ENCODE measurements at regions not wholly inside any gene's neighbourhood (a gene's known extent, or its start where the extent isn't known, plus 50 kb on each side); places are given as distances from the start of the nearest gene placed in this dataset.

DNA sequence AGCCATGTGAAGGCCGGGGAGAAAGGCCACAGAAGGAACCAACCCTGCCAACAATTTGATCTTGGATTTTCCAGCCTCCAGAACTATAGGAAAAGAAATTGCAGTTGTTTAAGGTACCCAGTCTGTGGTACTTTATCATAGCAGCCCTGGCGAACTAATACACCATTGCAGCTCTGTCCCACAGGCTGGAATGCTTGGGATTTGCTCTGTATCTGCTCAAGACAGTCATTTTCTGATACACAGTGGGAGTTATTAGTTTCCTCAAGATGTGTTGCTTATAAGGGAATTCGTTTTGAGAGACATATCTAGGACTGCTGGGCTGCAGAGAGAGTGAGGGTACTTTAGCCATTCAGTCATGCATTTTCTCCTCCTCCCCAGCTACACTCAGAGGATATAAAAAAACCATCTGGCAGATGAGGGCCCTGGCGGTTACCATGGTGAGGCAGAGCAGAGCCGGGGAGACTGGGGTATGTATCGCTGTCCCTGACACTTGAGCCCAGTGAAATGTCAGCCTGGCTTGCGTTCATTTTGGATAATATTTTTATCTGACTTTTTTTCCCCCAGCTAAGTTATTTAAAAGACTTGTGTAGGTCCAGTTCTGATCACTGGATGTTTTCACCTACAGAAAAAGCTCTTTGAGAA lies 104.6 kb downstream of the DIRAS3 start:
- Mint-ChIP-seq H3K9me3 (peaks cover 0 to 7% (median 4%) of the 10 kb centered on the region in 7 donors), H3K36me3 (no peaks in the 10 kb centered on the region), H3K27ac (no peak overlapping the region), H3K4me1 (no peaks in the 10 kb centered on the region), H3K4me3 (no peak overlapping the region), H3K27me3 (ENCODE audit: low read depth in 3 of 3) (peaks cover 0 to 2% (median 0%) of the 10 kb centered on the region in 3 donors)
- Histone ChIP-seq H3K4me2 (replicated peaks; ENCODE audit: extremely low read depth, low read length, poor library complexity, severe bottlenecking) (no peak overlapping the region), H3K4me1 (ENCODE audit: control insufficient read depth in 1 of 2, insufficient read depth in 2 of 2, low read length in 2 of 2) (no peaks in the 10 kb centered on the region), H2AFZ (ENCODE audit: insufficient read depth, low read depth, low read length, poor library complexity, severe bottlenecking) (no peak overlapping the region), H4K20me1 (ENCODE audit: insufficient read depth, low read length) (no peaks in the 10 kb centered on the region), H3K9ac (ENCODE audit: insufficient read depth, low read length, poor library complexity, severe bottlenecking) (no peak overlapping the region), H3K27me3 (ENCODE audit: control insufficient read depth in 2 of 2, insufficient read depth in 2 of 2, low read length in 2 of 2) (no peaks in the 10 kb centered on the region), H3K4me3 (replicated peaks in 1 of 3; ENCODE audit: low read depth in 2 of 3, low read length in 3 of 3) (no peak overlapping the region), H3K27ac (ENCODE audit: low read depth in 1 of 2, low read length in 2 of 2) (no peak overlapping the region), H3K79me2 (ENCODE audit: insufficient read depth, low read length) (no peaks in the 10 kb centered on the region), H3K36me3 (replicated peaks in 1 of 2; ENCODE audit: control insufficient read depth in 1 of 2, insufficient read depth in 2 of 2, low read length in 2 of 2) (no peaks in the 10 kb centered on the region), H3K9me3 (replicated peaks in 1 of 2; ENCODE audit: control insufficient read depth in 1 of 2, insufficient read depth in 1 of 2, low read length in 2 of 2) (no peaks in the 10 kb centered on the region)
- DNase-seq = no peak
- intact Hi-C loops (cut with micrococcal nuclease) = no loop called here
- WGBS (ENCODE audit: insufficient coverage) = 100% methylated on average over 2 of the region's 7 CpGs
- TF ChIP-seq, protein P1, sequence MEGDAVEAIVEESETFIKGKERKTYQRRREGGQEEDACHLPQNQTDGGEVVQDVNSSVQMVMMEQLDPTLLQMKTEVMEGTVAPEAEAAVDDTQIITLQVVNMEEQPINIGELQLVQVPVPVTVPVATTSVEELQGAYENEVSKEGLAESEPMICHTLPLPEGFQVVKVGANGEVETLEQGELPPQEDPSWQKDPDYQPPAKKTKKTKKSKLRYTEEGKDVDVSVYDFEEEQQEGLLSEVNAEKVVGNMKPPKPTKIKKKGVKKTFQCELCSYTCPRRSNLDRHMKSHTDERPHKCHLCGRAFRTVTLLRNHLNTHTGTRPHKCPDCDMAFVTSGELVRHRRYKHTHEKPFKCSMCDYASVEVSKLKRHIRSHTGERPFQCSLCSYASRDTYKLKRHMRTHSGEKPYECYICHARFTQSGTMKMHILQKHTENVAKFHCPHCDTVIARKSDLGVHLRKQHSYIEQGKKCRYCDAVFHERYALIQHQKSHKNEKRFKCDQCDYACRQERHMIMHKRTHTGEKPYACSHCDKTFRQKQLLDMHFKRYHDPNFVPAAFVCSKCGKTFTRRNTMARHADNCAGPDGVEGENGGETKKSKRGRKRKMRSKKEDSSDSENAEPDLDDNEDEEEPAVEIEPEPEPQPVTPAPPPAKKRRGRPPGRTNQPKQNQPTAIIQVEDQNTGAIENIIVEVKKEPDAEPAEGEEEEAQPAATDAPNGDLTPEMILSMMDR (IDR thresholded peaks at IDR 0.05) = no peak

DNA sequence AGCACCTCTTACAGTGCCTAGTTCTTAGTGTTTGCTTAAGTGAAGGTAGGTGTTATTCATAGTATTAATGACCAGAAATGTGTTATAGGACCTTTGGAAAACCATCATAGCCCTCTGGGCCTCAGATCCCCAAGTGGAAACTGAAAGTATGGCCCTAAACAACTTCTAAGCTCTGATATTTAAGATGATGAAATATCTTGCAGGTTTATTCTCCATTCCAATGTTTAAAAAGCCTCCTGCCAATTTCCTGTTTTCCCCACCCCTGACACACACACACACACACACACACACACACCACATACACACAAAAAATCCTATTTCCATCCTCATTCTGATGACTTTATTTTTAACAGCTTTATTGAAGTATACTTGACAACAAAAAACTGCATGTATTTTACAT lies 108.2 kb downstream of the DIRAS3 start:
- Histone ChIP-seq H3K27me3 (ENCODE audit: control insufficient read depth in 2 of 2, insufficient read depth in 2 of 2, low read length in 2 of 2) (no peaks in the 10 kb centered on the region), H2AFZ (ENCODE audit: insufficient read depth, low read depth, low read length, poor library complexity, severe bottlenecking) (no peak overlapping the region), H4K20me1 (ENCODE audit: insufficient read depth, low read length) (no peaks in the 10 kb centered on the region), H3K4me3 (replicated peaks in 1 of 3; ENCODE audit: low read depth in 2 of 3, low read length in 3 of 3) (no peak overlapping the region), H3K36me3 (replicated peaks in 1 of 2; ENCODE audit: control insufficient read depth in 1 of 2, insufficient read depth in 2 of 2, low read length in 2 of 2) (no peaks in the 10 kb centered on the region), H3K9ac (ENCODE audit: insufficient read depth, low read length, poor library complexity, severe bottlenecking) (no peak overlapping the region), H3K9me3 (replicated peaks in 1 of 2; ENCODE audit: control insufficient read depth in 1 of 2, insufficient read depth in 1 of 2, low read length in 2 of 2) (no peaks in the 10 kb centered on the region), H3K4me2 (replicated peaks; ENCODE audit: extremely low read depth, low read length, poor library complexity, severe bottlenecking) (no peak overlapping the region), H3K27ac (ENCODE audit: low read depth in 1 of 2, low read length in 2 of 2) (no peak overlapping the region), H3K4me1 (ENCODE audit: control insufficient read depth in 1 of 2, insufficient read depth in 2 of 2, low read length in 2 of 2) (no peaks in the 10 kb centered on the region), H3K79me2 (ENCODE audit: insufficient read depth, low read length) (no peaks in the 10 kb centered on the region)
- peaks cover 0 to 8% (median 4%) of the 10 kb centered on the region in 7 donors for H3K9me3 Mint-ChIP-seq
- H3K4me3 Mint-ChIP-seq = no peak overlapping the region
- H3K27me3 Mint-ChIP-seq (ENCODE audit: low read depth in 3 of 3) = peaks cover 0 to 4% (median 2%) of the 10 kb centered on the region in 3 donors
- no peaks in the 10 kb centered on the region for H3K36me3 Mint-ChIP-seq
- H3K4me1 Mint-ChIP-seq = no peaks in the 10 kb centered on the region
- intact Hi-C loops (cut with micrococcal nuclease) = no loop called here
- TF ChIP-seq, protein P1 (IDR thresholded peaks at IDR 0.05) = no peak
- DNase-seq = no peak
- H3K27ac Mint-ChIP-seq = no peak overlapping the region

All from CD14-positive monocyte (primary cell).